GM19023 (cell line): ENCODE measurements at regions not wholly inside any gene's neighbourhood (a gene's known extent, or its start where the extent isn't known, plus 50 kb on each side); places are given as distances from the start of the nearest gene placed in this dataset.
"Not testable (repeated sequence)": the region's sequence is repeated elsewhere in the genome, so short reads cannot be mapped to it uniquely, and the experiment has no call there.

Experiments used
- ATAC-seq: cut with Tn5 transposase; IDR thresholded peaks from one replicate; pipeline ENCODE4 v1.9.1; 2021; ENCODE audit warnings: mild to moderate bottlenecking, moderate library complexity; ENCODE audit not compliant: unreplicated experiment

DNA sequence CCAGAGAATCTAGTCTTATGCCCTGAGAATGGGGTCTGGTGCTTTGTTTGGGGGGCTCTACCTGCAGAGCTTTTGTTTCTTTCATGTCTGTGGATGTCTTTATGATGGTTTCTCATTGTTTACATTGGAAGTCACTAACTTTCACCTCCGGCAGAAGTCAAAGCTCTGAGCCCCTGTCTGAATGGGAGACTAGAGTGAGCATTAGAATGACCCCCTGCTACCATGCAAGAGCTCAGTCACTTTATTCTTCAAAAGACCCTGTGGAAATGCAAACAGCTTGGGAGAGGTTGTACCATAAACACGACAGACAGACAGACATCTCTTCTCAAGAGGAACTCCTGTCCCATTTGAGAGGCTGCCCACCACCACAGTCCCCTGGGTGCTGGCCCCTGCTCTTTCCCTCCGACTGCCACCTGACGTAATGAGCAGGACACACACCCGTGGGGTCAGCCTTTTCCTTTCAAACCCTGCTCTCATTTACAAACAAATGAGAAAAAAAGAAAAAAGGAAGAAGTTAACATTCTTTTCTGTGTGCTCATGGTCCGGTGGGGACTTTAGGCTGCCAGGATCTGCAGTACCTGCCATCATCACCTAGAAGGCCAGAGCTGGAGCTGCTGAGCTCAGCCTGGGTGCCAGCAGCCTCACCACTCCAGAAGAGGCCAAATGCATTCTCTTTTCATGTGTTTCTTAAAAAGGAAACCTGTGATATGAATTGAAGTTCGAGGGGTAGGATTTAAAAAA, 91.6 kb downstream of the FZD1 start:
- ATAC-seq: no peak

DNA sequence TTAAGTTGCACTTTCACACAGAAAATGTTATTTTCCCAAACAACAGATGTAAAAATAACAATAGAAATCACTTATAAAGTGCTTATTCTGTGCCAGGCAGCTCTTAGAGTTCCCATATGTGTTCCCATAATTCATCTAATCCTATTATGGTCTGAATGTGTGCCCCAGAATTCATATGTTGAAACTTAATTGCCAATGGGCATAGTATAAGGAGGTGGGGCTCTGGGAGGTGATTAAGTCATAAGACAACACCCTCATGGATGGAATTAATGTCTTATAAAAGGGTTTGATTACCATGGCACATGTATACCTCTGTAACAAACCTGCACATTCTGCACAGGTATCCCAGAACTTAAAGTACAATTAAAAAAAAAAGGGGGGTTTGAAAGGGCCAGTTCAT, 92.7 kb downstream of the FZD1 start:
- ATAC-seq: no peak

- ATAC-seq: no peak
Observed at GRCh38 chr7:91357379-91357778, 93.1 kb downstream of the FZD1 start.

- no peak for ATAC-seq
Observed at GRCh38 chr7:91357901-91358300, 93.7 kb downstream of the FZD1 start.

- no peak for ATAC-seq
Observed at GRCh38 chr7:91358303-91358702, 94.1 kb downstream of the FZD1 start.

DNA sequence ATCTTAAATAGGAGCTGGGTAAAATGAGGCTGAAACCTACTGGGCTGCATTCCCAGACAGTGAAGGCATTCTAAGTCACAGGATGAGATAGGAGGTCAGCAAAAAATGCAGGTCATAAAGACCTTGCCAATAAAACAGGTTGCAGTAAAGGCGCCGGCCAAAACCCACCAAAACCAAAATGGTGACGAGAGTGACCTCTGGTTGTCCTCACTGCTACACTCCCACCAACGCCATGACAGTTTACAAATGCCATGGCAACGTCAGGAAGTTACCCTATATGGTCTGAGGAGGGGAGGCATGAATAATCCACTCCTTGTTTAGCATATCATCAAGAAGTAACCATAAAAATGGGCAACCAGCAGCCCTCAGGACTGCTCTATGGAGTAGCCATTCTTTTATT, 100.9 kb downstream of the FZD1 start:
- ATAC-seq: not testable (repeated sequence)

- ATAC-seq: no peak
Observed at GRCh38 chr7:91366091-91366490, 101.9 kb downstream of the FZD1 start.

DNA sequence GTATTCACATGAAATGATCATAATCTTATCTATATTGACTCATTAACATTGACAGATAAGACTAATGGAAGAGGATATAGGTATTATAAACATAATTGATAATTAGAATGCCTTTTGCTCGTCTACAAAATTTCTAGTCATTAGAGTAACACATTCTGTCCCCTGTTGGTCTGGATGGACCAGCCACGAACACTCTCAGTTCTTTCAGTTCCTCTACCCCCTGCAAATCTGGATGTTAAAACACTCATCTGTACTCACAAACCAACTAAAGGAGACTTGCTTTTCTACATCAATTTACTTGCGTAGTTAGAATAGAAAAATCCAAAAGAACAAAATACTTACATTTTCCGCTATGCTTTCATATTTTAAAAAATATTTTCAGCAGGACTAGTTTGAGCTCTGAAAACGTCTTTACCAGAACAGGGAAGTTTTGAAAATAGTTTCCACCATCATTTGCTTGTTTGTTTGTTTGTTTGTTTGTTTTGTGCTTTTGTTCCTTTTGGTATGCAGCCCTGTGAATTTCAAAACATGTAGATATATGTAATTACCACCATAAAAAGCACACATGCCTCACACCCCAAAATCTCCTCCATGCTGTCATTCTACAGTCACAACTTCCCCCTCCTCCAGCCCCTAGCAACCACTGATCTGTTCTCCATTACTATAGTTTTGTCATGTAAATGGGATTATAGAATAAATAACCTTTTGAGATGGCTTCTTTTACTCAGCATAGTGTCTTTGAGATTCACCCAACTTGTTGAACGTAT, 103.8 kb downstream of the FZD1 start:
- no peak for ATAC-seq

- no peak for ATAC-seq
Observed at GRCh38 chr7:91372323-91372722, 108.1 kb downstream of the FZD1 start.

DNA sequence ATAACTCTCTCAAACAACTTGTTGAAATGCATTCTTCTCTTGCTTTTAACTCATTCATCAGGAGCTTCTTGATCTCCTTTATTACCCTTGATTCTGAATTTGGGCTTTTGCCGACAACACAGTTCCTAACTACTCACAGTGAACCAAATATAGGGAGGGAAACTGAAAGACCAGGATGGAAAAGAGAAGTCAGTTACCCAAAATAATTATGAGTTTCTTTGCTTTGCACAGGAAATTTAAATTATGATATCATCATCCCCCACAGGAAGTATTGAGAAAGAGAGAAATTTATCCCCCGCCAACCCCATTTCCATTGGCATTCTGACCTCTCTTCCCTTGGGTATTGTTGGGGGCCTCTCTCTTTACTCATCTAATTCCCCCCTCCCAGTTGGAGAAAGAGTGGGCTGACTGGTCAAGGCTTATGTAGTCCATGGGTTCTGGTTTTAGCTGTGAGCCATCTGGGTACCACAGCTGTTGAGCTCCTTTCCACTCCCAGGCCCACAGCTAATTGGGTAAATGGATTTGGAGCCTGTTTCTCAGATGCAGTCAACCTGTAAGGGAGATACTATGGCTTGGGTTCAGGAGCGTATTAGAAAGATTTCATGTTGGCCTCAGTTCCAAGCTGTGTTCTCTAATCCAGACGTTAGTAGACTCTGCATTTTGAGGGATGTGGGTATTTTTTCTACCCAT, 109.0 kb downstream of the FZD1 start:
- ATAC-seq: no peak

DNA sequence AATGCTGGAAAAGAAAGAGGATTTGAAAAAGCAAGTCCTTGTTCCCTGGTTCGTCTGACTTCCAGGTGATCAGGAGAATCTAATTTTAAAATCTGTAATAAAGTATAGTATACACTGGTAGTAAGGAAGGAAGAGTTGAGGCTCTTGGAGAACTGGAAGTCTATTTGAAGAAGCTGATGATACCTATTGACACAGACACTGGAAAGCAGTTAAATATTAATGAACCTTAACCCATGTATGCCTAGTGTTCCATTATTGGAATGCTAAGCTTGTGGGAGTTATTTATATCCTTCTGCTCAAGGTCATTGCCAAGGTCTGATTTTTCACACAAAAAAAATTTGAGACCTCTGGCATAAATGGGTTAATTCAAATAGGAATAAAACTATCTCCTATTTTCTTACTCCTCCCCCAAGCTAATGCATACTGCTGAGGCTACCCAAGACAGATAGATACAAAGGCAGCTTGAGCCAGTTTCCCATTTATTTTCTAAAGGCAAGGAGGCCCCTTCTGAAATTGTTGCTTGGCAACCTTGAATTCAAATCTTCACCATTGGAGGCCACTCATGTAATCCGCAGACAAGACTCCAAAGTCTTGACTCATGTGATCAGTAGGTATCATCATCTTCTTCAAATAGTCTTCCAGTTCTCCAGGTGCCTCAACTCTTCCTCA, 110.2 kb downstream of the FZD1 start:
- no peak for ATAC-seq

DNA sequence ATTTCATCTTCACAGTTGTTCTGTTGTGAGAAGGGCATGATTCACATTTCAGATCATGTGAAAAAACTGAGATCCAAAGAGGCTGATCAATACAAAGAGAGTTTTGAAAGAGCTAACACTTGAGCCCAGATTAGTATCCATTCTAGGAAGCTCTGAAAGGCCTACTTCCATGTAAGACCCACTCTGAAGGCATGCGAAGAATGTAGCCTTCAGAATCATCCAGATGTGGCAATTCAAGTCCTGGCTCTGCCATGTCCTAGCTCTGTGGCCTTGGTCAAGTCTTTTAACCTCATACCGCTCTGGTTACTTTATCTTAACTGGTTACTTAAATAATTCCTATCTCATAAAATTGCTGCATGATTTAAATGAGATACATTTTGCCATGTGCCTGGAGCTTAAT, 111.1 kb downstream of the FZD1 start:
- no peak for ATAC-seq

DNA sequence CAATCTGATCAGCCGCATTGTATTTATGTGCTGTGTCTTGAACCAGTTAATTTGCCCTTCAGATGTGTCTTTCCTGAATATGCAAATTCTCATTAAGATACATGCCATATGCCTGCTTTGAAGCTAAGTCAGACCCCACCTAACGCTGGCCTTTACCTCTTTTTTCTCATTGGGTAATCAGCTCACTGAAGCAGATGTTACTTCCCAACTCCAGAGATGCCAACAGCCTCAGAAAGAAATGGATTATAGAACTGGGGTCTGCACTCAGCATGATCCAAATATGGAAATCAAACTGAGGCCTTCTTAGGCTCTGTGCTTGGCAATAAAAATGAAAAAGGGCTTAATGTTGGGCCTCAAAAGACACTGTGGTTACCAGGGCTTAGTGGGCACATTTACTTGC, 113.9 kb downstream of the FZD1 start:
- ATAC-seq: no peak

- no peak for ATAC-seq
Observed at GRCh38 chr7:91379236-91379635, 115.0 kb downstream of the FZD1 start.

GRCh38 chr7:91379991-91380390, 115.8 kb downstream of the FZD1 start:
- ATAC-seq: no peak

DNA sequence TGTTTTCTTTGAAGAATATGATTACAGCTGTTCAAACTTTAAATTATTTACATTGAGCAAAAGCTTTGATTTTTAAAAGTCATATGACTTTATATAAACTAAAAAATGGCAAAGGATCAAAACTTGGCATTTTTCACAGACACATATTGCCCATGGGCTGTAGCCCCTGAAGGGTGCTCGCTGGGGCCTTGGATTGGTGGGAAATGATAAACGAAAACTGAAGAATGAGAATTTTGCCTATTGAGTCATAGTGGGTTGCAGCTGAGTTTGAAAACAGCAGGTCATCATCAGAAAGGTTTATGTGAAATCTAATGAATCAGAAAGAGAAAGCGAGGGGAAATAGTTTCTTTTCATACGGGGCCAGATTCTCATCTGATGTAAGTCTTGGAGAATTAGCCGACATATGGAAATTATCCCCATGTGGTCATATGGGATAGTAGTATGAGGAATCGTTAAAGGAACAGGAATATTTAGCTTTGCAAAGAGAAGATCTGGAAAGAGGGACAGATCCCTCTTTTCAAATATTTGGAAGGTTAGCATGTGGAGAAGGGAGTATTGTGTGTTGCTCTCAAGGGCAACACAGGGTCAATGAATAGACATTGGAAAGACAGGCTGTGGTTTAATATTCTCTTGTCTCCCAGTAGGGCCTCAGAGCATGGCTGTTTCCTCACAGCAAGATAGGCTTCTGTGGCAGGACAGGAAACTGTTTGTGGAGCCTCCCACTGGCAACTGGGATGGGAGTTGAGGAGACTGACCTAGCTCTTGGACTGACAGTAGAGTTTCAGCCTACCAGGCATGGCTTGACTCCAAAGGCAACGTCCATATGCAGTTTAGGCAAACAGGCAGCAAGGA, 119.0 kb downstream of the FZD1 start:
- ATAC-seq: no peak

- ATAC-seq: no peak
Observed at GRCh38 chr7:91383905-91384274, 119.7 kb downstream of the FZD1 start.

GRCh38 chr7:91394757-91395156, 130.5 kb downstream of the FZD1 start:
- not testable (repeated sequence) for ATAC-seq

DNA sequence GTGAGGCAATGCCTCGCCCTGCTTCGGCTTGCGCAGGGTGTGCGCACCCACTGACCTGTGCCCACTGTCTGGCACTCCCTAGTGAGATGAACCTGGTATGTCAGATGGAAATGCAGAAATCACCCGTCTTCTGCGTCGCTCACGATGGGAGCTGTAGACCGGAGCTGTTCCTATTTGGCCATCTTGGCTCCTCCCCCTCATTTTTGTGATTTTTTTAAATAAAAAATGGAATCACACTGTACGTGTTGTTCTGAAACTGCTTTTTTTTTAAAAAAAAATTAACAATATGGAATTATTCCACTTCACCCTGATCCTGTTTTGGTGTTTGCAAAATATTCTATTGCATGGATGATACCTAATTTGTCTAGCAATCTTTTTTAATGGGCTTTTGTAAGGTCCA, 131.1 kb downstream of the FZD1 start:
- ATAC-seq: not testable (repeated sequence)

DNA sequence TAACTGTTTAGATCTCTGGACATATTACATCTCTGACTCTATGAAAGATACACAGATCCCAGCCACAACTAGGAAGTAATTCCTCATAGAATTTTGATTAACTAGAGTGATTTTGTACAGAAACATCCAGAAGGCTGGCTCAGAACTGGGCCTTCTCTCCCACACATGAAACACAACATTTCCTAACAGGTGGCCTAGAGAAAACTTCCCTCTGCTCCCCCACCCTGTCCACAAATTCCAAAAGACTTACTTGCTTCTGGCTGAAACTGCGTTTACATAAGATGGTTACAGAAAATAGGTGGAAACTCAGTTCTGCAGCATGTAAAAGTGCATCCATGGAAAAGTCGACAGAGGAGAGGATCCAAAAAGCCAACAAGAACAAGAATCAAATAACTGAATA, 132.9 kb downstream of the FZD1 start:
- no peak for ATAC-seq
